ENCODE measurements at regions not wholly inside any gene's neighbourhood (a gene's known extent, or its start where the extent isn't known, plus 50 kb on each side); places are given as distances from the start of the nearest gene placed in this dataset.

DNA sequence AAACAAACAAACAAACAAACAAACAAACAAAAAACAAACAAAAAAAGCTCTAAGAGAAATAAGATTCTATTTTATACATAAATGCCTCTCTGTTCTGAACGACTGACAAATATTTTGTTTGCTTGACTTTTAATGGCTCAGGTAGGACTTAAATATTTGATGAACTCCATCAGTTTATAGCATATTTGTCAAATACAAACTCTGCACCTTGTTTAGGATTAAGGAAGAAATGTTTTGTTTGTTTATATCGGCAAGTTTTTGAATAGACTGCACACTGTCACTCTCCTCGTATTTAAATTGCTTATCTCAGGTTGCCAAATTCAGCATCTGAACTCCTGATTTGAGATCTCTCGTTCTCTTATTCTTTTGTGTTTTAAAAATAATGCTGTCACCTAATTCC is 1499.7 kb upstream of the SLC10A2 start:
- TF ChIP-seq ZNF274 (IDR thresholded peaks at IDR 0.05; ENCODE audit: low read depth, low read length): no peak
- TF ChIP-seq YY1 (IDR thresholded peaks at IDR 0.05; ENCODE audit: insufficient read depth, insufficient read length): no peak
- TF ChIP-seq SUZ12 (IDR thresholded peaks at IDR 0.05; ENCODE audit: extremely low read depth, insufficient read depth, insufficient read length): no peak
